OCI-LY1 (cell line): ENCODE measurements at regions not wholly inside any gene's neighbourhood (a gene's known extent, or its start where the extent isn't known, plus 50 kb on each side); places are given as distances from the start of the nearest gene placed in this dataset.
"Not testable (repeated sequence)": the region's sequence is repeated elsewhere in the genome, so short reads cannot be mapped to it uniquely, and the experiment has no call there.

Experiments
- H2AFZ ChIP-seq: fragments of 200-600 bp; sonication (generic), shearing (Covaris generic); 2 replicates; pipeline ENCODE4 v1.6.0; 2014; ENCODE audit warnings: antibody characterized with exemption, mild to moderate bottlenecking, low read length
- H3F3A ChIP-seq: fragments of 200-600 bp; sonication (generic), shearing (Covaris generic); 2 replicates; pipeline ENCODE4 v1.6.0; 2014; ENCODE audit warnings: mild to moderate bottlenecking, antibody characterized with exemption, low read length, moderate library complexity; ENCODE audit not compliant: insufficient read depth
- H3K27ac ChIP-seq: fragments of 200-600 bp; sonication (generic); 2 replicates; pipeline ENCODE4 v1.5.1; 2014; ENCODE audit warnings: low read length, mixed run types, mild to moderate bottlenecking, low read depth; ENCODE audit not compliant: poor library complexity, severe bottlenecking
- H3K27me3 ChIP-seq: fragments of 200-600 bp; sonication (generic); 2 replicates; pipeline ENCODE4 v1.6.0; 2014; ENCODE audit warnings: antibody characterized with exemption, mild to moderate bottlenecking, low read length, moderate library complexity; ENCODE audit not compliant: insufficient read depth
- H3K36me3 ChIP-seq: fragments of 200-600 bp; sonication (generic); 2 replicates; pipeline ENCODE4 v1.6.1; 2014; ENCODE audit warnings: mild to moderate bottlenecking, antibody characterized with exemption, low read length, moderate library complexity, mixed read lengths; ENCODE audit not compliant: insufficient read depth
- H3K4me1 ChIP-seq: fragments of 200-600 bp; sonication (generic); 2 replicates; pipeline ENCODE4 v1.5.1; 2014; ENCODE audit warnings: mild to moderate bottlenecking, low read length, moderate library complexity; ENCODE audit not compliant: insufficient read depth, severe bottlenecking
- H3K4me2 ChIP-seq: fragments of 200-600 bp; sonication (generic), shearing (Covaris generic); 2 replicates; pipeline ENCODE4 v1.6.1; 2014; ENCODE audit warnings: low read length
- H3K4me3 ChIP-seq: fragments of 200-600 bp; sonication (generic); 2 replicates; pipeline ENCODE4 v1.5.1; 2014; ENCODE audit warnings: low read length, low read depth, mild to moderate bottlenecking, mixed read lengths; ENCODE audit not compliant: poor library complexity, severe bottlenecking
- H3K79me2 ChIP-seq: fragments of 200-600 bp; shearing (Covaris generic); 2 replicates; pipeline ENCODE4 v1.6.1; 2016; ENCODE audit warnings: mixed run types, low read length, mixed read lengths; ENCODE audit not compliant: insufficient read depth
- H3K9ac ChIP-seq: fragments of 200-600 bp; sonication (generic), shearing (Covaris generic); 2 replicates; pipeline ENCODE4 v1.6.1; 2014; ENCODE audit warnings: mild to moderate bottlenecking, low read length, mixed read lengths
- H3K9me2 ChIP-seq: fragments of 200-600 bp; sonication (generic), shearing (Covaris generic); 2 replicates; pipeline ENCODE4 v1.6.1; 2014; ENCODE audit warnings: low read depth, mild to moderate bottlenecking, low read length, mixed read lengths
- H3K9me3 ChIP-seq: fragments of 200-600 bp; shearing (Covaris generic); 2 replicates; pipeline ENCODE4 v1.6.1; 2014; ENCODE audit warnings: low read length, mixed read lengths
- H4K20me1 ChIP-seq: fragments of 200-600 bp; sonication (generic), shearing (Covaris generic); 2 replicates; pipeline ENCODE4 v1.6.0; 2016; ENCODE audit warnings: mild to moderate bottlenecking, low read length; ENCODE audit not compliant: insufficient read depth
- CTCF ChIP-seq: fragments of 200-600 bp; sonication (generic), shearing (Covaris generic); IDR thresholded peaks from 2 replicates; pipeline ENCODE4 v1.5.1; 2017; ENCODE audit warnings: mild to moderate bottlenecking, antibody characterized with exemption, low read length, moderate library complexity, mixed read lengths
- EZH2 ChIP-seq: fragments of 200-600 bp; sonication (generic), shearing (Covaris generic); IDR thresholded peaks from 2 replicates; pipeline ENCODE4 v1.8.0; 2017; ENCODE audit warnings: borderline replicate concordance, mixed run types, mild to moderate bottlenecking, antibody characterized with exemption, low read length, moderate library complexity, mixed read lengths

GRCh38 chr10:36421992-36422391, 703.4 kb upstream of the ANKRD30A start:
- H3K4me1 ChIP-seq, result no peaks in the 10 kb centered on the region

GRCh38 chr10:36416513-36416912, 708.9 kb upstream of the ANKRD30A start:
- Histone ChIP-seq H3F3A (no peaks in the 10 kb centered on the region), H3K4me2 (no peak overlapping the region), H3K36me3 (no peaks in the 10 kb centered on the region), H3K4me3 (no peak overlapping the region), H3K9me3 (no peaks in the 10 kb centered on the region), H3K9ac (no peak overlapping the region), H3K9me2 (no peaks in the 10 kb centered on the region), H3K4me1 (no peaks in the 10 kb centered on the region), H2AFZ (no peak overlapping the region), H3K27ac (no peak overlapping the region), H3K79me2 (no peaks in the 10 kb centered on the region), H4K20me1 (no peaks in the 10 kb centered on the region), H3K27me3 (no peaks in the 10 kb centered on the region)
- TF ChIP-seq EZH2, result no peak
- TF ChIP-seq CTCF, result no peak

More at GRCh38 chr10:36421992-36422391, 703.4 kb upstream of the ANKRD30A start:
- Histone ChIP-seq H3K4me3 (no peak overlapping the region), H3K9me3 (no peaks in the 10 kb centered on the region), H3K4me2 (no peak overlapping the region), H3K27ac (no peak overlapping the region), H3K27me3 (no peaks in the 10 kb centered on the region), H3K36me3 (no peaks in the 10 kb centered on the region), H2AFZ (no peak overlapping the region), H3F3A (no peaks in the 10 kb centered on the region), H4K20me1 (no peaks in the 10 kb centered on the region), H3K9ac (no peak overlapping the region), H3K9me2 (no peaks in the 10 kb centered on the region), H3K79me2 (no peaks in the 10 kb centered on the region)
- TF ChIP-seq EZH2, result no peak
- no peak for TF ChIP-seq CTCF

- H3K27me3 ChIP-seq, result no peaks in the 10 kb centered on the region
- H3K79me2 ChIP-seq, result no peaks in the 10 kb centered on the region
- H3K4me3 ChIP-seq, result no peak overlapping the region
- H3F3A ChIP-seq, result no peaks in the 10 kb centered on the region
- TF ChIP-seq CTCF, result no peak
- TF ChIP-seq EZH2, result no peak
- H3K9me2 ChIP-seq, result no peaks in the 10 kb centered on the region
- no peaks in the 10 kb centered on the region for H3K9me3 ChIP-seq
- no peak overlapping the region for H3K9ac ChIP-seq
- no peak overlapping the region for H2AFZ ChIP-seq
- no peaks in the 10 kb centered on the region for H4K20me1 ChIP-seq
- no peak overlapping the region for H3K27ac ChIP-seq
- H3K4me1 ChIP-seq, result no peaks in the 10 kb centered on the region
- H3K4me2 ChIP-seq, result no peak overlapping the region
- no peaks in the 10 kb centered on the region for H3K36me3 ChIP-seq
These were observed 712.5 kb upstream of the ANKRD30A start for GRCh38 chr10:36412942-36413341.

GRCh38 chr10:36400238-36400637, 725.2 kb upstream of the ANKRD30A start:
- H3K9me3 ChIP-seq, H4K20me1 ChIP-seq, H3K4me2 ChIP-seq, H3K4me1 ChIP-seq, H2AFZ ChIP-seq, H3F3A ChIP-seq, H3K36me3 ChIP-seq, H3K27ac ChIP-seq, H3K4me3 ChIP-seq, H3K79me2 ChIP-seq, H3K9me2 ChIP-seq, H3K27me3 ChIP-seq, H3K9ac ChIP-seq: not testable (repeated sequence)
